ENCODE measurements at regions not wholly inside any gene's neighbourhood (a gene's known extent, or its start where the extent isn't known, plus 50 kb on each side); places are given as distances from the start of the nearest gene placed in this dataset.

GRCh38 chr3:188001926-188002325 lies 152.0 kb upstream of the LPP start:
- no peaks in the 10 kb centered on the region for H3K4me1 ChIP-seq (ENCODE audit: control insufficient read depth, insufficient read depth, low read length)

More at GRCh38 chr3:188001926-188002325, 152.0 kb upstream of the LPP start:
- no peak overlapping the region for H3K4me2 ChIP-seq (ENCODE audit: control insufficient read depth, insufficient read depth)
- no peak overlapping the region for H3K4me3 ChIP-seq
- in situ Hi-C loops (cut with MboI) (no loop called here), intact Hi-C loops (cut with micrococcal nuclease; ENCODE audit: unreplicated experiment) (no loop called here)
- RAD21 ChIA-PET (ENCODE audit: unreplicated experiment) = no interaction called here
- H2AFZ ChIP-seq (ENCODE audit: control insufficient read depth, low read depth, low read length) = no peak overlapping the region
- no peak overlapping the region for H3K27ac ChIP-seq (ENCODE audit: control insufficient read depth, insufficient read depth)
- H3K9ac ChIP-seq (ENCODE audit: control insufficient read depth, insufficient read depth, low read length) = no peak overlapping the region
- CTCF ChIA-PET = no interaction called here
- SMC1A ChIA-PET (ENCODE audit: uncharacterized antibody, unreplicated experiment) = interaction anchor here (0.6 kb wide), 1 partner anchor 265 kb away, joined by 4 read pairs; no protein-coding TSS in a partner anchor
- H4K20me1 ChIP-seq (ENCODE audit: control insufficient read depth, insufficient read depth) = no peaks in the 10 kb centered on the region; the same call in 1 of the 2 replicates
- no peaks in the 10 kb centered on the region for H3K9me3 ChIP-seq (replicated peaks; ENCODE audit: control insufficient read depth, insufficient read depth, low read length)
- 0 out of 4 replicates have a peak, but pooled peaks cover 0 to 2% of the 10 kb centered on the region in 2 experiments for H3K27me3 ChIP-seq (replicated peaks in 1 of 2; ENCODE audit: control insufficient read depth in 2 of 2, insufficient read depth in 2 of 2, low read length in 1 of 2)
- H3K36me3 ChIP-seq (ENCODE audit: control insufficient read depth in 2 of 2, insufficient read depth in 2 of 2, low read length in 1 of 2) = no peaks in the 10 kb centered on the region
- POLR2A ChIA-PET = no interaction called here
- ATAC-seq (no peak), DNase-seq (ENCODE audit: low read depth, low spot score) (no peak), FAIRE-seq (no peak)
- no TSS peak for BruUV-seq (replicated peaks)
- H3K79me2 ChIP-seq (ENCODE audit: control insufficient read depth, insufficient read depth, low read length) = no peaks in the 10 kb centered on the region
- TF ChIP-seq, protein P1, sequence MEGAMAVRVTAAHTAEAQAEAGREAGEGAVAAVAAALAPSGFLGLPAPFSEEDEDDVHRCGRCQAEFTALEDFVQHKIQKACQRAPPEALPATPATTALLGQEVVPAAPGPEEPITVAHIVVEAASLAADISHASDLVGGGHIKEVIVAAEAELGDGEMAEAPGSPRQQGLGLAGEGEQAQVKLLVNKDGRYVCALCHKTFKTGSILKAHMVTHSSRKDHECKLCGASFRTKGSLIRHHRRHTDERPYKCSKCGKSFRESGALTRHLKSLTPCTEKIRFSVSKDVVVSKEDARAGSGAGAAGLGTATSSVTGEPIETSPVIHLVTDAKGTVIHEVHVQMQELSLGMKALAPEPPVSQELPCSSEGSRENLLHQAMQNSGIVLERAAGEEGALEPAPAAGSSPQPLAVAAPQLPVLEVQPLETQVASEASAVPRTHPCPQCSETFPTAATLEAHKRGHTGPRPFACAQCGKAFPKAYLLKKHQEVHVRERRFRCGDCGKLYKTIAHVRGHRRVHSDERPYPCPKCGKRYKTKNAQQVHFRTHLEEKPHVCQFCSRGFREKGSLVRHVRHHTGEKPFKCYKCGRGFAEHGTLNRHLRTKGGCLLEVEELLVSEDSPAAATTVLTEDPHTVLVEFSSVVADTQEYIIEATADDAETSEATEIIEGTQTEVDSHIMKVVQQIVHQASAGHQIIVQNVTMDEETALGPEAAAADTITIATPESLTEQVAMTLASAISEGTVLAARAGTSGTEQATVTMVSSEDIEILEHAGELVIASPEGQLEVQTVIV (IDR thresholded peaks at IDR 0.05; ENCODE audit: borderline replicate concordance, partially characterized antibody) = no peak
- TF ChIP-seq LARP7 (IDR thresholded peaks at IDR 0.05) (no peak), MTA2 (IDR thresholded peaks at IDR 0.05; ENCODE audit: low read depth) (no peak), CHD4 (IDR thresholded peaks at IDR 0.05) (no peak)
- TF ChIP-seq, protein P2, sequence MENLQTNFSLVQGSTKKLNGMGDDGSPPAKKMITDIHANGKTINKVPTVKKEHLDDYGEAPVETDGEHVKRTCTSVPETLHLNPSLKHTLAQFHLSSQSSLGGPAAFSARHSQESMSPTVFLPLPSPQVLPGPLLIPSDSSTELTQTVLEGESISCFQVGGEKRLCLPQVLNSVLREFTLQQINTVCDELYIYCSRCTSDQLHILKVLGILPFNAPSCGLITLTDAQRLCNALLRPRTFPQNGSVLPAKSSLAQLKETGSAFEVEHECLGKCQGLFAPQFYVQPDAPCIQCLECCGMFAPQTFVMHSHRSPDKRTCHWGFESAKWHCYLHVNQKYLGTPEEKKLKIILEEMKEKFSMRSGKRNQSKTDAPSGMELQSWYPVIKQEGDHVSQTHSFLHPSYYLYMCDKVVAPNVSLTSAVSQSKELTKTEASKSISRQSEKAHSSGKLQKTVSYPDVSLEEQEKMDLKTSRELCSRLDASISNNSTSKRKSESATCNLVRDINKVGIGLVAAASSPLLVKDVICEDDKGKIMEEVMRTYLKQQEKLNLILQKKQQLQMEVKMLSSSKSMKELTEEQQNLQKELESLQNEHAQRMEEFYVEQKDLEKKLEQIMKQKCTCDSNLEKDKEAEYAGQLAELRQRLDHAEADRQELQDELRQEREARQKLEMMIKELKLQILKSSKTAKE (IDR thresholded peaks at IDR 0.05; ENCODE audit: low read depth, poor library complexity, severe bottlenecking) = no peak
